MCF 10A (cell line): ENCODE measurements at regions not wholly inside any gene's neighbourhood (a gene's known extent, or its start where the extent isn't known, plus 50 kb on each side); places are given as distances from the start of the nearest gene placed in this dataset.

ENCODE experiments used
- BruUV-seq: library from RNA; stranded (reverse); fragments of 400-500 nt; replicated peaks from 2 replicates; lab custom pipeline; 2021; lab: Mats Ljungman, UMichigan
- CTCF ChIA-PET: fragments of 300-600 bp; sonication (Branson Sonifier 250); formaldehyde crosslinking; extraction: SDS; loops from one replicate; lab custom pipeline; 2021; ENCODE audit warnings: antibody characterized with exemption, inconsistent platforms; lab: Yijun Ruan, JAX
- POLR2A ChIA-PET: fragments of 300-600, 350-650 bp; sonication (Branson Sonifier 250); formaldehyde crosslinking; extraction: SDS; loops from one replicate; lab custom pipeline; 2020; ENCODE audit warnings: antibody characterized with exemption, inconsistent platforms; lab: Yijun Ruan, JAX
- DNase-seq: peaks from one replicate; pipeline ENCODE4 v3.0.0-alpha.2; 2018; ENCODE audit not compliant: unreplicated experiment
- H3K27ac Mint-ChIP-seq: one replicate; pipeline ENCODE4 v1.8.0; 2022; ENCODE audit warnings: mild to moderate bottlenecking, low read depth, mixed read lengths; ENCODE audit not compliant: unreplicated experiment
- H3K27me3 Mint-ChIP-seq: one replicate; pipeline ENCODE4 v1.8.0; 2022; ENCODE audit warnings: mixed read lengths; ENCODE audit not compliant: insufficient read depth, unreplicated experiment
- H3K36me3 Mint-ChIP-seq: one replicate; pipeline ENCODE4 v1.8.0; 2022; ENCODE audit warnings: mild to moderate bottlenecking, moderate library complexity, mixed read lengths; ENCODE audit not compliant: insufficient read depth, unreplicated experiment
- H3K4me1 Mint-ChIP-seq: one replicate; pipeline ENCODE4 v1.8.0; 2022; ENCODE audit warnings: mixed read lengths; ENCODE audit not compliant: insufficient read depth, unreplicated experiment
- H3K4me3 Mint-ChIP-seq: one replicate; pipeline ENCODE4 v1.8.0; 2022; ENCODE audit warnings: mild to moderate bottlenecking, moderate library complexity, mixed read lengths; ENCODE audit not compliant: unreplicated experiment
- H3K9me3 Mint-ChIP-seq: one replicate; pipeline ENCODE4 v1.8.0; 2022; ENCODE audit warnings: mixed read lengths; ENCODE audit not compliant: unreplicated experiment
- intact Hi-C: fragments of 100-400 bp; cut with micrococcal nuclease; formaldehyde crosslinking; loops from 2 replicates; pipeline ENCODE4 v1.14.1; 2022
- TF ChIP-seq, protein P1 (sequence below): fragments of 200-600 bp; IDR thresholded peaks from one replicate; pipeline ENCODE4 v1.8.0; 2022; ENCODE audit warnings: antibody characterized with exemption, mild to moderate bottlenecking; ENCODE audit not compliant: unreplicated experiment

DNA sequence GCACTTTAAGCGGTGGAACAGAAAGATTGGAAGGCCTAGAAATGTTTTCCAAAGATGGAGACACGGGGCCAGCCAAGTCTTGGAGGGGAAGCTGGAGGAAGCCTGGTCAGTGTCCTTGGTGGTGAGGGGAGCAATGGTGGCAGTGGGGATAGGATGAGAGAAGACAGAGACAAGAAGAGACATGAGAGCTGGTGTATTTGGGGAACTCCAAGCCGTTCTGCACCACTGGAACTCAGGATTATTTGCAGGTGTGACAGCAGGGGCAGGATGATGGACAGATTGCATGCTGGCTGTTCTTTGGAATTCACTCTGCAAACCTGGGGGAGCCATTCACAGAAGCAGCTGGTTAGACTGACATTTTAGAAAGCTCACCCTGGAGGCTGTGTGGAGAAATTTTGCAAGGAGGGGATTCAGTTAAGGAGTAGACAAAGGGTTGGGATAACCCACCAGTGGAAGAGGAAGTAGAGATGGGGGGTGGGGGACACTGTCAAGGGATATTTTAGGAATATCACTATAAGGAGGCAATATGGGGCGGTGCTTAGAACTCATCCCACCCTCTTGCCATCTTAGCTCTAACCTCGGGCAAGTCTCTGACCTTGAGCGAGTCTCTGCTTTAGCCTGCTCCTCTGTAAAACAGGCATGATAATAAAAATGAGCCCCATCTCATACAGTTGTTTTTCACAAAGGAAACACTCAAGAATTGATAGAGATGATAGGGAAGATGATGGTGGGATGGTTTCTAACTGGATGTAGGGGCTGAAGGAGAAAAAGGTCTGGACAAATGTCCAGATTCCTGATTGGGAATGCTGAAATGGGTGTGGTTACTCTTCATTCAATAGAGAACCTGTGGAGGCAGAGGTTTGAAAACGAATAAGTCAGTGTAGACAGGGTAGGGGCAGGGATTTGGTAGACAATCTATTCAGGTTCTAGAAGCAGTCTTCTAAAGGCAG is 175.8 kb downstream of the MYCN start:
- Mint-ChIP-seq H3K4me3 (no peak overlapping the region), H3K4me1 (no peaks in the 10 kb centered on the region), H3K27me3 (no peaks in the 10 kb centered on the region), H3K27ac (no peak overlapping the region), H3K9me3 (no peaks in the 10 kb centered on the region), H3K36me3 (no peaks in the 10 kb centered on the region)
- DNase-seq: no peak
- POLR2A ChIA-PET: no interaction called here
- intact Hi-C loops: no loop called here
- no TSS peak for BruUV-seq
- CTCF ChIA-PET: no interaction called here
- TF ChIP-seq, protein P1, sequence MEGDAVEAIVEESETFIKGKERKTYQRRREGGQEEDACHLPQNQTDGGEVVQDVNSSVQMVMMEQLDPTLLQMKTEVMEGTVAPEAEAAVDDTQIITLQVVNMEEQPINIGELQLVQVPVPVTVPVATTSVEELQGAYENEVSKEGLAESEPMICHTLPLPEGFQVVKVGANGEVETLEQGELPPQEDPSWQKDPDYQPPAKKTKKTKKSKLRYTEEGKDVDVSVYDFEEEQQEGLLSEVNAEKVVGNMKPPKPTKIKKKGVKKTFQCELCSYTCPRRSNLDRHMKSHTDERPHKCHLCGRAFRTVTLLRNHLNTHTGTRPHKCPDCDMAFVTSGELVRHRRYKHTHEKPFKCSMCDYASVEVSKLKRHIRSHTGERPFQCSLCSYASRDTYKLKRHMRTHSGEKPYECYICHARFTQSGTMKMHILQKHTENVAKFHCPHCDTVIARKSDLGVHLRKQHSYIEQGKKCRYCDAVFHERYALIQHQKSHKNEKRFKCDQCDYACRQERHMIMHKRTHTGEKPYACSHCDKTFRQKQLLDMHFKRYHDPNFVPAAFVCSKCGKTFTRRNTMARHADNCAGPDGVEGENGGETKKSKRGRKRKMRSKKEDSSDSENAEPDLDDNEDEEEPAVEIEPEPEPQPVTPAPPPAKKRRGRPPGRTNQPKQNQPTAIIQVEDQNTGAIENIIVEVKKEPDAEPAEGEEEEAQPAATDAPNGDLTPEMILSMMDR: no peak

DNA sequence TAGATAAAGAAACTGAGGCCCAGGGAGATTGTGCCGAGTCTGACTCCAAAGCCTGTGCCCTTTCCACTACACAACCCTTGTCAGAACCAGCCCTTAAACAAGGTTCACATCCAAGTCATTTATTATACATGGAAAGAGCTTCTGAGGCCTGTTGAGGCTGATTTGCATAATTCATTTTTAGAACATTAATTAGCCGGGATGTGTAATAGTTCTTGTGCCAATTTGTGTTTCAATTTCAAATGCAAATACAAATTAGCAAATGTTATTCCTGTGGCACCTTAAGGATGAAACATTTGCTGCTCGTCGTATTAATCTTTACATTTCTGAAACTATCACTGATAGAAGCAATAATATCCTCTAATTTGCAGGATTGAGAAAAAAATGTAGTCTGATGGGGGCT is 174.9 kb downstream of the MYCN start:
- CTCF ChIA-PET: no interaction called here
- intact Hi-C loops: no loop called here
- DNase-seq: no peak
- POLR2A ChIA-PET: interaction anchor here (0.6 kb wide), 1 partner anchor 18 kb away, joined by 3 read pairs; no protein-coding TSS in a partner anchor
- Mint-ChIP-seq H3K4me3 (no peak overlapping the region), H3K9me3 (no peaks in the 10 kb centered on the region), H3K36me3 (no peaks in the 10 kb centered on the region), H3K27ac (no peak overlapping the region), H3K27me3 (no peaks in the 10 kb centered on the region), H3K4me1 (no peaks in the 10 kb centered on the region)
- BruUV-seq: no TSS peak
- TF ChIP-seq, protein P1: no peak

DNA sequence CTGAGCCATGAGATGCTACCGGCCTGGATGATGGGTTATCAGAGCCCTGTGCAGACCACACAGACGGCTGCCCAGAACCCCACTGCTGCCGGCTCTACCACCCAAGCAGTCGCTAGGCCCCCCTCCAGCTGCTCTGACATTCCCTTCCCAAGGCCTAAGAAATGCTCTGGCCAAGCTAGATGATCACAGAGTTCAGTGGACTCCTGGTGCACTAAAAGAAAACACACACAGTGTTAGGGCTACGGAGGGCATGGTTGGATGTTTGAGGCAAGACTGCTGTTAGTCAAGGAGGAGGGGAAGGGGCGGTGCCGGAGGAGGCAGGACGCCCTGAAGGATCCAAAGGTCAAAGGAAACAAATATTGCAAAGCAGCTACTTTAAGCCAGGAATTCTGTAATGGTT is 174.5 kb downstream of the MYCN start:
- H3K4me3 Mint-ChIP-seq: no peak overlapping the region
- TF ChIP-seq, protein P1: no peak
- intact Hi-C loops: no loop called here
- H3K36me3 Mint-ChIP-seq: no peaks in the 10 kb centered on the region
- no peak for DNase-seq
- H3K9me3 Mint-ChIP-seq: no peaks in the 10 kb centered on the region
- no peaks in the 10 kb centered on the region for H3K27me3 Mint-ChIP-seq
- ChIA-PET POLR2A (interaction anchor here (0.6 kb wide), 1 partner anchor 18 kb away, joined by 3 read pairs; no protein-coding TSS in a partner anchor), CTCF (interaction anchor here (0.8 kb wide), 1 partner anchor 92 kb away, joined by 3 read pairs; no protein-coding TSS in a partner anchor)
- no peak overlapping the region for H3K27ac Mint-ChIP-seq
- BruUV-seq: no TSS peak
- H3K4me1 Mint-ChIP-seq: no peaks in the 10 kb centered on the region

DNA sequence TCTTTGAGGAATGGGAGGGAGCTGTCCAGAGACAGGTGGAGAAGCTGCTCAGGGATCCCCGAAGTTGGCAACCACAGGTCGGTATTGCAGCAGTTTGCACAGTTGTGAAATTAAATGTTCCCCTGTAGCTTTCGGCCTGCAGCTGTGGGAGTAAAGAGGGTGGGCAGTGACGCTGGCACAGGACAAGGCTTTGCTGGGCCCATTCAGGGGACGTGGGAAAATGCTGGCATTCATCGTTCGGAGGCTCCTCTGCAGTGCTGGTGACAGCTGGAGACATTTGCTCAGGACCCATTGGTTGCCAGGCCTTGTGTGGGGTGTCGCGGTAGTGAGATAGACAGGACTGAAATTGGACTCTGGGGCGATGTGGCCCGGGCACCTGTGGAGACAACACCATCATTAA is 173.7 kb downstream of the MYCN start:
- ChIA-PET POLR2A (no interaction called here), CTCF (interaction anchor here (0.7 to 0.8 kb wide), 3 partner anchors 38 to 320 kb away, joined by 3 to 4 read pairs (median 3); no protein-coding TSS in a partner anchor)
- DNase-seq: no peak
- no peaks in the 10 kb centered on the region for H3K9me3 Mint-ChIP-seq
- H3K36me3 Mint-ChIP-seq: no peaks in the 10 kb centered on the region
- TF ChIP-seq, protein P1: no peak
- intact Hi-C loops: no loop called here
- no peak overlapping the region for H3K27ac Mint-ChIP-seq
- no TSS peak for BruUV-seq
- H3K4me1 Mint-ChIP-seq: no peaks in the 10 kb centered on the region
- H3K27me3 Mint-ChIP-seq: no peaks in the 10 kb centered on the region
- no peak overlapping the region for H3K4me3 Mint-ChIP-seq
